ENCODE measurements at regions not wholly inside any gene's neighbourhood (a gene's known extent, or its start where the extent isn't known, plus 50 kb on each side); places are given as distances from the start of the nearest gene placed in this dataset.

DNA sequence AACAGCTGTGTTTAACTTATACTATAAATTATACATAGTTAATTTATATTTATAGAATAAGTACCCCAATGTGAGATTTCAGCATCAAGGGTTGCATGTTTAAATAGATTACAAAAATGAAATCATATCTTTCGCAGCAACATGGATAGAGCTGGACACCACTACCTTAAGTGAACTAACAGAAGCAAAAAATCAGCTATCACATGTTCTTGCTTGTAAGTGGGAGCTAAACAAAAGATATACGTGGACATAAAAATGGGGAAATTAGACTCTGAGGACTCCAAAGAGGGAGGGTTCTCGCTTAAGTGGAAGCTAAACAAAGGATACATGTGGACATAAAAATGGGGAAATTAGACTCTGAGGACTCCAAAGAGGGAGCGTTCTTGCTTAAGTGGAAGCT is 626.5 kb upstream of the DPPA4 start:
- Histone ChIP-seq H3K36me3 (ENCODE audit: control insufficient read depth, insufficient read depth, low read length) (no peaks in the 10 kb centered on the region), H3K9me1 (ENCODE audit: control insufficient read depth, insufficient read depth, low read length) (no peaks in the 10 kb centered on the region), H3K4me2 (ENCODE audit: insufficient read depth, low read length) (no peak overlapping the region), H3K79me2 (ENCODE audit: control insufficient read depth, insufficient read depth, low read length) (no peaks in the 10 kb centered on the region), H3K4me1 (replicated peaks in 1 of 2; ENCODE audit: control insufficient read depth in 2 of 2, insufficient read depth in 2 of 2, low read length in 2 of 2) (no peaks in the 10 kb centered on the region), H3K4me3 (no peak overlapping the region), H3K27me3 (ENCODE audit: control insufficient read depth in 2 of 2, insufficient read depth in 2 of 2, low read length in 2 of 2) (no peaks in the 10 kb centered on the region), H2AFZ (ENCODE audit: low read depth, low read length) (no peak overlapping the region), H4K20me1 (replicated peaks; ENCODE audit: control insufficient read depth, insufficient read depth, low read length) (no peaks in the 10 kb centered on the region), H3K9ac (ENCODE audit: insufficient read depth in 1 of 2, low read depth in 2 of 2, low read length in 2 of 2) (no peak overlapping the region), H3K27ac (ENCODE audit: extremely low read depth, low read depth, low read length) (no peak overlapping the region), H3K9me3 (replicated peaks; ENCODE audit: control insufficient read depth, insufficient read depth, low read depth, low read length) (no peaks in the 10 kb centered on the region)
- CTCF ChIA-PET (ENCODE audit: low intra/inter-chr PET ratio) = no interaction called here
- TF ChIP-seq ATF2 (CRISPR knock-in tag; IDR thresholded peaks at IDR 0.05) = no peak
- TF ChIP-seq SMARCB1 (IDR thresholded peaks at IDR 0.05; ENCODE audit: insufficient read length, low read depth) = no peak
- no peak for TF ChIP-seq GABPB1 (CRISPR knock-in tag; IDR thresholded peaks at IDR 0.05)
- TF ChIP-seq SMC3 (conservative IDR thresholded peaks at IDR 0.05; ENCODE audit: insufficient read depth, low read depth, low read length) = no peak
- no peak for TF ChIP-seq EHMT2 (IDR thresholded peaks at IDR 0.05)
- no peak for TF ChIP-seq JUND (IDR thresholded peaks at IDR 0.05; ENCODE audit: borderline replicate concordance, low read depth, low read length)
- no peak for TF ChIP-seq JUND (tag; IDR thresholded peaks at IDR 0.05; ENCODE audit: borderline replicate concordance, low read depth, low read length)
- no peak for TF ChIP-seq E2F6 (IDR thresholded peaks at IDR 0.05; ENCODE audit: borderline replicate concordance in 1 of 2, extremely low read depth in 1 of 2, insufficient read depth in 1 of 2, insufficient read length in 1 of 2, low read depth in 1 of 2, low read length in 1 of 2, poor library complexity in 1 of 2, severe bottlenecking in 1 of 2)
- TF ChIP-seq CTCF (IDR thresholded peaks at IDR 0.05 in 2 of 3, conservative IDR thresholded peaks at IDR 0.05 in 1 of 3; ENCODE audit: insufficient read depth in 2 of 3, low read depth in 1 of 3, low read length in 3 of 3) = no peak
- TF ChIP-seq GATAD2B (IDR thresholded peaks at IDR 0.05; ENCODE audit: borderline replicate concordance) = no peak
- no peak for TF ChIP-seq DEAF1 (CRISPR knock-in tag; IDR thresholded peaks at IDR 0.05)
- FAIRE-seq (no peak), ATAC-seq (no peak), DNase-seq (ENCODE audit: extremely low read depth in 1 of 4, low spot score in 3 of 4) (no peak)
- no TSS peak for BruUV-seq (replicated peaks)
- POLR2A ChIA-PET = no interaction called here
- intact Hi-C loops (cut with micrococcal nuclease) = no loop called here
- in situ Hi-C loops (cut with MboI) = no loop called here
- 0% methylated on average over 3 of the region's 4 CpGs for WGBS (ENCODE audit: insufficient coverage, low coverage, missing lambda C conversion rate)

Data from K562 (cell line).